Astrocyte of the hippocampus (primary cell): ENCODE measurements at regions not wholly inside any gene's neighbourhood (a gene's known extent, or its start where the extent isn't known, plus 50 kb on each side); places are given as distances from the start of the nearest gene placed in this dataset.
"Not testable (repeated sequence)": the region's sequence is repeated elsewhere in the genome, so short reads cannot be mapped to it uniquely, and the experiment has no call there.

Experiments used
- DNase-seq: peaks from one replicate; pipeline ENCODE4 v3.0.0; 2011; ENCODE audit warnings: low read depth, low spot score

DNA sequence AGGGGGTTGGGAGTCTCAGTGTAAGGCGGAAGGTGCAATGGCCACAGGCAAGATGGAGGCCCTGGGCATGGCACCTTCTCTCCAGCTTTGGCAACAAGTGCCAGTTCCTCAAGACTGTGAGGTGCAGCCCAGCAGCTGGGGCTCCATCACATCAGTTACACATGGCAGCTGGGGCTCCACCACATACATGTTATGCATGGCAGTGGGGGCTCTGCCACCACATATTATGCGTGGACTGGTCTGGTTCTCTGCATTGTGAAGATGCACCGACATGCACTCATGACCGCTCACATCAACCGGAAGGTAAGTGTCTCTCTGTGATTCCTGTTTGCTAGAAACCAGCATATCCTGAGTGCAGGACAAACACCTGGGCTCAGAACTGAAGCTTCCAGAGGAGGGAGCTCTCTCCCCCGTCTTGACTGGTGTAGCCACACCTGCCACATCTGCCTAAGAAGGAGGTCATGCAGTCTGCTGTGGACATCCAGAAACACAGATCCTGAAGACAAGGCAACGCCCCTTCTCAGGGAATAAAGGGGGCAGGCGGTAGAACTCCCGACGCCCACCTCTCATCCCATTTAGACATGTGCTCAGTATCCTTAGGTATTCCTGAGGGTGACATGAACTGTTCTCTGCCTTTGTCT lies 104.1 kb upstream of the TMPRSS2 start:
- DNase-seq = peak; percentile 54

DNA sequence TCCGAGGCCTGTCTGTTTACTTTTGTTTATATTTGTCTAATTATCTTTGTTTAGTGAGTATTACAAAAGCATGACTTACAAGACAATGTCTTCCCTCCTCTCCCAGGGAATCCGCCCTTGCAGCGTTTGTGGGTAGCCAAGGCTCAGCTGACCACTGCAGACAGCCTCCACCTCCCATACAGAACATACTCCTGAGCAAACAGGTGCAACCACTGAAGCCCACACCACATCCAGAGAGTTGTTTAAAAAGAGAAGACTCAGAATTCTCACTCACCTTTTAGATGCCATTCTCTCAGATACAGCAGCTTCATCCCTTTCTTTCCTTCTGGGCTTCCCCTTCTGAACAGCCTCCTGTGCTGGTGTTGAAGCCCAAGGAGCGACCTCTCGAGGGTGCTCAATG lies 103.5 kb upstream of the TMPRSS2 start:
- DNase-seq = no peak

DNA sequence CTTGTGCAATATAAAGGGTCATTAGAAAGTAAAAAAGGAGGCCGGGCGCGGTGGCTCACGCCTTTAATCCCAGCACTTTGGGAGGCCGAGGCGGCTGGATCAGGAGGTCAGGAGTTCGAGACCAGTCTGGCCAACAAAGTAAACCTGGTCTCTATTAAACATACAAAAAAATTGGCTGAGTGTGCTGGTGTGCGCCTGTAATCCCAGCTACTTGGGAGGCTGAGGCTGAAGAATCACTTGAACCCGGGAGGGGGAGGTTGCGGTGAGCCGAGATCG lies 102.8 kb upstream of the TMPRSS2 start:
- not testable (repeated sequence) for DNase-seq

DNA sequence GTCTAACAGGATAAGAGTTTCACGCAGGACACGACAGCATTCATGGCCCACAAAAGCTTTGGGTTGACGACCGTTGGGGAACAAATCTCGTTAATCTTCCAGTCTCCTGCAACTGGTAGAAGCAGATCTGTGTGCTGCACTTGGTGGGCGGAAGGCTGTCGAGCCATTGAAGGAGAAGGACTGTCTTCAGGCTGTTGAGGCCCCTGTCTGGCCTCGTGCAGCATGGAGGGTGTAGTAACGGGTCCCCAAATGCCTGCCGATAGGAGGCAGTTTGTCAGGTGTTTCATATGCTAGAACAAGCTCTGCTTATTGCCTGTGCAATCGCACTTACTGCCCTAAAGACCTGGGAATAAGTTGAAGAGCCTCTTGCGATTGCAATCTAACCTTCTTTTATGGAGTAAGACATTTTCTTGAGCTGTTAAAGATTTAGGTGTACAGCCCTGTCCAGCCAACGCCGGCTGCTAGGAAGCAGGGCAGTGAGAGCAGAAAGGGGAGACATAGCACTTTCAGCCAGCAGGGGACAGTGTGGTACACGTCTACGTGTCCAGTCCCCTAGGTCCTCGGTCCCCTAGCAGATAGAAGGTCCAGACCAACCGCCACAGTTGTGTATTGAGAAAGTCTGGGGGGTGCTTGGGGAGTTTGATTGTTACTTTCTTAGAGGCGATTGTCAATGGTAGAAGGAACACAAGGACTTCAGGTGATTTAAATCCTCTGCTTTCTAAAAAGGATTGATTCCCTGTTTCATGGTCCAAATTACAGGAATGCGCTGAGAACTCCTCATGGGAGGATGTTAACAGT lies 102.3 kb upstream of the TMPRSS2 start:
- DNase-seq = peak; percentile 79

DNA sequence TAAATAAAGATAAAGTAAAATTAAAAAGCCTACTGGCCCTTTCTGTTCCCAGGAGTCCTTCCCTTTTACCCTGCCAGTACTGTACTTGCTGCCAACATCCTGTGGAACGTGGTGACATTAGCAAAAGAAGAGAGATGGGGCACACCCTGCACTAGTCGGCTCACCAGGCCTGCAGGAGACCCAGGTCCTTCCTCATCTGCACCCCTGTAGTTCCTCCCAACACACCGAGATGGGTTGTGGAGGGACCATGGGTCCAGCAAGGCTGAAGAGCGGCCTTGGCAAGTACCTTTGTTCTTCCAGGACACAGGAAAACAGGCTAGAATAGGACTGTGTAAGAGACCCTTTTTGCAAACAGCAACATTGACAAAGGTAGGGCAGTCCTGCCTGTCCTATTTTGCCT lies 98.7 kb upstream of the TMPRSS2 start:
- no peak for DNase-seq

DNA sequence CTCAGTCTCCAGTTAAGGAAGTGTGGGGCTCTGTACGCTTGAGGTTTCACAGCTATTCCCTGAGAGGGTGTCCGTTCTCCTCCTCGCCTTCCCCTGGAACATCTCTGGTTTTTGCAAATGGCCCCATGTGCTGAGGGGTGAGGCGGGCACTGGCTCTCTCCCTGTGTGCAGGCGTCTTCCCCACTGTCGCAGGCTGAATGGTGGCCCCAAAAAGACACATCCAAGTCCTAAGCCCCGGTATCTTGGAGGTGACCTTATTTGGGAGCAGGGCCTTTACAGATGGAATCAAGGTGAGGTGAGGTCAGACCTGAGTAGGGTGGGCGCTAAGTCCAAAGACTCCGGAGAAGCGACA lies 98.0 kb upstream of the TMPRSS2 start:
- DNase-seq = no peak

DNA sequence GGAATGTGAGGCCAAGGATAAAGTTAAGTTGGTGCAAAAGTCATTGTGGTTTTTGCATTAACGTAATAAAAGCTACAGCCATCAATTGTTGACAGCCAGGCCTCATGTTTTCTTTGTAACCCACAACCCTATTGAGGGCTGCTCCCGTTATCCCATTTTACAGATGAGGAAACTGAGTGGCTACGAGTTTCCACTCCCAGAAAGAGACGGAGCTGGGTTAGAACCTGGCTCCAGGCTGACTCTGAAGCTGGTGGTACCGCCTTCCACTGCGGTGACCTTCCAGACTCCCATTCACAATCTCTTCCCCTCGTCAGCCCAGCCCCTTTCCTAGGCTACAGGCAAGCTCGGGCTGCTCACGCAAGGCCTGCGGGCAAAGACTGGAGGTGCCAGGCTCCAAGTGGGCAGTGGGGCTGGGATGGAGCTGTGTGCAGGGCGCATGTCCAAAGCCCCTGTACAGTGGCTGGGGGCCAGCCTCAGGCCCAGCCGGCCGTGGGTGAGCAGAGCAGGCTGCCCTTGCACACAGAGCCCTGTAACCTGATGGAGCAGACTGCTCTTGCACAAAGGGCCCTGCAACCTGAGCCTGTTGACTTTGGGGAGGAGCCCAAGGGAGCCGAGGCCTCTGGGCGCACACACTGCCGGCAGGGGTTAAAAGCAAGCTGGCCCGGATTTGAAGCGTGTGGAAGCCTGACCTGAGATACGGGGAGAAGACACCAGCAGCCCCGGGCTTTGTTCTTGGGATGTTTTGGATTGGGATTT lies 97.4 kb upstream of the TMPRSS2 start:
- peak; percentile 15 for DNase-seq

DNA sequence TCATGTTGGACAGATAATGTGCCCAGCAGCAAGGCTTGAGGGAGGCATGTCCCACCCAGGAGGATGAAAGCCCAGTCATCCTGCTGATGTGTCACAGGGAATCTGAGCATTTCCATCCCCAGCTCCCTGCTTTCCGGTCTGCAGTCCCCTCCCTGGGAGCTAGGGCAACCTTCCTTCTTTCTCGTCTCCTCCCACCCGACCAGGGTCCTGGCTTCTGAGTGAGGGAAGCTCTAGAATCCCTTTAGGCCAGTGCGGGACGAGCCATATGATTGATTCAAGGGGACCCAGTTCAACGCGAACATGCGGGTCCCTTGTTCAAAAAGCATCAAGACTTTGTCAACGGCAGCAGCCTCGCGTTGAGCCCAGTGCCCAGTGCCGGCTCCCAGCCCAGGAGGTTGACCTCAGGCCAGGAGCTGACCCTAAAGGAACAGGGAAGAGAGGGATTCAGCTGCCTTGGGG lies 96.7 kb upstream of the TMPRSS2 start:
- no peak for DNase-seq

DNA sequence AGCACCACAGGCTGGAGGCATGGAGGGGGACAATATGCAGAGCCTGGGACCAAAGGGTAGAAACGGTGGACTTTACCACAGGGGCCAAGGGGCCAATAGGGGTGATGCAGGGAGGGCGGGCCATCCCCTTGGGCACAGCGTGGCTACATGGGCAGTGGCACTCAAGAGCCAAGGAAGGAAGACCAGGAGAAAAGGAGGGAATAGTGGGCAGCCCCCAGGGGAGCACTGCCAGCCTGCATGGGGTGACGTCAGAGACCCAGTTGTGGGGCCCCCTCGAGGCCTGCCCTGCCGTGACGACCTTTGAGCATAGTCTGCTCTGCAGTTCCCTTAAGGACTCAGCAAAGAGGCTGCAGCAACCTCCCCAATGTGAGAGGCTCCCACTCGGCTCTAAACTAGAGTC lies 95.5 kb upstream of the TMPRSS2 start:
- no peak for DNase-seq

DNA sequence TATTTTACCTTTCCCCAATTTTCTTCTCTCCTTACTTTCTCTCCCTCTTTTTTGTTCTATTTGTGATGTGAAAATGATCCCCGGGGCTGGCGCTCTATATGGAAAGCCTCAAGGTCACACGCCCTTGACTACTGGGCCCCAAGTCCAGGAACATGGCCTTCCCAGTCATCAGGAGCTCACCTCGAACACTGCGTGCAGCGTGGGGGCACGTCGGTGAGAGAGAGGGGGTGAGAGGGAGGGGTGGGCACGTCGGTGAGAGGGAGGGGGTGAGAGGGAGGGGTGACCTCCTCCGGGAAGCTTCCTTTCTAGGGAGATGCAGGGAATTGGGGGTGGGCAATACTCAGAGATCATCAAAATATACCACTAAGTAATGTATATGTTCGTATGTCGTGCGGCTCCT lies 94.6 kb upstream of the TMPRSS2 start:
- no peak for DNase-seq

DNA sequence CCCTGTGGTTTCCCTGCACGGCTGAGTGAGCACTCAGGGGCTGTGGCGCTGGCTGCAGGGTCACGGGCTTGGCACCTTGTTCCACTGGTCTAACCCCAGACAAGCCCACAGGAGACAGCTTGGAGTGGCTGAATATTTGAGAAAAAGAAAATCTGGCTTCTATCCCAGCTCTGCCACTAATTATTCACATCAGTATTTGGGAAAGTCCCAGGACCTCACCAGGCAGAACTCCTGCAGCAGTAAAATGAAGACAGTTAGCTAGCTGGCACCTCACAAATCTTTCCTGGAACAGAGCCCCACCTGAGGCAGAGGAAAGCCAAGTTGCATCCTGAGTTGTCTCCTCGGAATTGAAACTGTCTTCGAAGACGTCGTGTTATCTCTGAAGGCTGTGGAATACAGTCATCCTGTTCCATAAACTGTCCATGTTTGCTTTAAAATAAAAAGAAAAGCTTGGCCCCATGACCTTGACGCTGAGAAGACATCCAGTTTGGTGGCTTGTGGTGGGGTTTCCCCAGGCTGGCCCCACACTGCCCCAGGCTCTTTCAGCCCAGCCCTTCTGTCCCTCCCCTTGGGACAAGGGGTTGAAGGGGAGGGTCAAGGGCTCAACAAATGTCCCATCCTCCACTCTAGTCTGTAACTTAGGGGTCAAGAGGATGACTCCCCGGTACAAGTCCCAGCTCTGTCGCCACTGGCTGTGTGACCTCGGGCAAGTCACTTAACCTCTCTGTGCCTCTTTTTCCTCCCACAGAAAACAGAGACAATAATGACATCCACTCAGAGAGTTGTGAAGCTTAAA lies 93.8 kb upstream of the TMPRSS2 start:
- DNase-seq = peak; percentile 82

DNA sequence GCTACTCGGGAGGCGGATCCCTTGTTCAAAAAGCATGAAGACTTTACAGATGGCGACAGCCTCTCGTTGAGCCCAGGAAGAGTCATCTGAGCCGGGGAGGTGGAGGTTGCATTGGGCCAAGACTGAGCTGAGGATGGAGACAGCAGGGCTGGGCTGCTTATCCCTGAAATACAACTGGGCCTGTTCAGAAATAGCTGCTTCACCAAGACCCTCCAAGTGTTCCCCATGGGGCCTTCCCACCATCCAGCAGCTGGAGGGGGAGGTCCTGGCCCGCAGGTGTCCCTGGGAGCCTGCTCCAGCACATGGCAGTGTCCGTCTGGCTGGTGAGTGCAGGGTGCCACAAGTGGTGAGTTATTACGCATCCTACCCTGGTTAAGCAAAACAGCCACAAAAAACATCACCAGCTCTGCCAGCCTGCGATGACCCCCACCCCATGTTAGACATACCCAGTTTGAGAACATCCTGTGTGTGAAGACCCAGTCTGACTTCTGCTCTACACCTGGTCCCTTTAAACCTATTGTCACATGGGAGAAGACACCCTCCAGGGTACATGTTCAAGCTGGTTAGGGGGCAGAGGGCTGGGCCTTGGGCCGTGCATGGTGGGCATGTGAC lies 93.1 kb upstream of the TMPRSS2 start:
- DNase-seq = no peak

DNA sequence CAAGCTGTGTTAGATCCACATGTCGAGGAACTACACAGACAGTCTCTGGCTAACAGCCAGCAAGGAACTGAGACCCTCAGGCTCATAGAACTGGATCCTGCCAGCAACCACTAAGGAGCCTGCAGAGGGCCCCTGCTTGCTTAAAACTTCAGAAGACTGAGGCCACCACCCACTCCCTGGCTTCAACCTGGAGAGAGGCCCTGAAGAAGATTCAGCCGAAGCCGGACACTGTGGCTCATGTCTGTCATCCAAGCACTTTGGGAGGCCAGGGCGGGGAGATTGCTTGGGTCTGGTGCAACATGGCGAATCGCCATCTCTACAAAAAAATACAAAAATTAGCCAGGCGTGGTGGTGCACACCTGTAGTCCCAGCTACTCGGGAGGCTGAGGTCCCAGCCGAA lies 92.6 kb upstream of the TMPRSS2 start:
- no peak for DNase-seq

DNA sequence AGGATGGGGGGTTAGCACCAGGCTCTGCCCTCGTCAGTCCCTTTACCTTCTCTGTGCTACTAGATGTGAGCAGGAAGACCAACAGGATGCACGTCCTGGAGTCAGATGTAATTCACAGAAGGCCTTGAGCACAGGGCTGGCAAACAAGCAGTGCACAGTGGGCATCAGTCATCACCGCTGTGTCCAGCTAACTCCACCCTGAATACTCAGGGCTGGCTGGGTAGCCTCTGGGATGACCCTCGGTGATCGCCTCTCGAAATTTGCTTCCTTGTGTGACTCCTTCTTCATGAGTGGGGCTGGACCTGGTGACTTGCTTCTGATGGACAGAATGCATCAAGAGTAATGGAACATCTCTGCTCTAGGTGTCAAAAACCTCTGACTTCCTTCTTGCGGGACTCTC lies 92.2 kb upstream of the TMPRSS2 start:
- DNase-seq = no peak

DNA sequence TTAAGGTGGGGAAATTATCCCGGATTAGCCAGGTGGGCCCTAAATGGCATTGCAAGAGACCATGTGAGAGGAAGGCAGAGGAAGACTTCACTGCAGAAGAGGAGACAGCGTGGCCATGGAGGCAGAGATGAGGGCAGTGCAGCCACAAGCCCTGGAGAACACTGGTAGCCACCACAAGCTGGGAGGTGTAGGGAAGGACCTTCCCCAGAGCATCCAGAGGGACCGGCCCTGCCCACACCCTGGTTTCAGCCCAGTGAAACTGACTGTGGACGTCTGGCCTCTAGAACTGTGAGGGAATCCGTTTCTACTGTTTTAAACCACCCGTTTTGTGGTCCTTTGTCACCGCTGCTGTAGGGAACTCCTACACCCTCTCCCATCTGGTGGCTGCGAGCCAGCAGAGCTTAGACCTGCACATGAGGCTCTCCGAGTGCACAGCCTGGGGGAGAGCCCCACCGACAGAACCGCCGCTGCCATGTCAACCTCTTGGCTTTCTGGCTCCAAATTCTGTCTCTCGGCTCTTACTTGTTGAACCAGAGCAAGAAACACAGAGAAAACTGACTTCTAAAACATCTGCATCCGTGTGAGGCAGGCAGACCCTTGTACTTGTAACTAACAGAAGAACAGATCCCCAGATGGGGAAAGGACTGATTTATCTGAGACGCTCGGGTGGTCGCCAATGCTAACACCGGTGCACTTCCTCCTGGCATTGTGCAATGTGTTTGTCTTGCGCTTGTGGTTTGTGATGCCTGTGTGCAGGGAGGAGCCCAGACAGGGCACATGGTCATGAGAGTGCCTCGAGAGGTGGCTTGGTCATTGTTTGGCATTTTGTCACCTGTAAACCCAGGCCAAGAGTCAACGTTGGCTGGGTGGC lies 90.8 kb upstream of the TMPRSS2 start:
- DNase-seq = no peak

DNA sequence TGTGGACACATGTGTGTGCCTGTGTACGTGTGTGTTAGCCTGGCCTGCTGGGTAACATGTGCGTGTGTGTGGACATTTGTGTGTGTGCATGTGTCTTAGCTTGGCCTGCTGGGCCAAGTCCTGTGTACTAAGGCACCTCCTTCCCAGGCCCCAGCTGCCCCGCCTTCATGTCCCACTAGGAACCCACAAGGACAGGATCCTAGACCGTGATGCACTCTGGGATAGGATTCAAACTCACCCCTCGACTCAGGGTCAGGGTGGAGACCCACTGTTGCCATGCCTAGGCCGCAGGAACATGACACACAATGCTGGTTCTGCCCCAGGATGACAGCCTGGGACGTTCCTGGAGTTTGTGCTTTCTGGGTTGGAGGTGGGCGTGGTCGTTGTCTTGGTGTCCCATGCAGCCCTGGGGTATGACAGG lies 89.9 kb upstream of the TMPRSS2 start:
- no peak for DNase-seq

DNA sequence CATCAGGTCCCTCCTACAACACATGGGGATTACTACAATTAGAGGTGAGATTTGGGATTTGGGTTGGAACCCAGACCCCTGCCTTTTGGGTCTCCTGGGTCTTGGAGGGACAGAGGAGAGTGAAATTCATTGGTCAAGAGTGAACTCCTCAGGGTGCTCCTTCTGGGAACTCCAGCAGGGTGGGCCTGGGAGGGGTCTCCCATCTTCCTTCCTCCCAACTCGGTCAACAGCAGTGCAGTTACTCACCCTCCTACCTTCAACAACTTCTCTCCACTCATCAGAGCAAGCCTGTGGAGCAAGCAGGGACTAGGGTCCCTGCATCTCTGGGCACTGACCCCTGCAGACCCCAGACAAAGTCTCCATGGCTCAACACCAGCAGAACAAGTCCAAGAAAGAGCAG lies 89.3 kb upstream of the TMPRSS2 start:
- DNase-seq = no peak

DNA sequence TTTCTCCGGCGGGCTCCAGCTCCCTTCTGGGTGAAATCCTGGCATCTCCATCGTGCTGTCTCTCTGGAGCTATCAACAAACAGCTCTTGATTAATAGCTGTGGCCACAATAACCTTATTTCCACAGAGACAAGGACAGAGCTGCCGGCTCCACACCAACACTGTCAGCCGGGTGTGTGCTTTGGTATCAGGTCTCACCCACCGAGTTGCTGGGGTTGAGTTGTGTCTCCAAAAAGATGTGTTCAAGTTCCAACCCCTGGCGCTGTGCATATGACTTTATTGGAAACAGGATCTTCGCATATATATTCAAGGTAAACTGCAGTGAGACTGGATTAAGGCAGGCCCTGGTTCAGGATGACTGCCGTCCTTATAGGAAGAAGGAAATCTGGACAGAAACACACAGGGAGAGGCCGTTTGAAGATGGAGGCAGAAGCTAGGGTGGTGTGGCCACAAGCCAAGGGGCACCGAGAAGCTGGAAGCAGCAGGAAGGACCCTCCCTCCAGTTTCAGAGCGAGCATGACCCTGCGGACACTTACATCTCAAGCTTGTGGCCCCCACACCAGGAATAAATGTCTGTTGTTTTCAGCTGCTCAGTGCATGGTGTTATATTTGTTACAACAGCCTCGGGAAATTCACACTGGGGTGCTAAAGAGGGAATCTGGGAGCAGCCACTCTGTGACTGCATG lies 88.4 kb upstream of the TMPRSS2 start:
- no peak for DNase-seq

DNA sequence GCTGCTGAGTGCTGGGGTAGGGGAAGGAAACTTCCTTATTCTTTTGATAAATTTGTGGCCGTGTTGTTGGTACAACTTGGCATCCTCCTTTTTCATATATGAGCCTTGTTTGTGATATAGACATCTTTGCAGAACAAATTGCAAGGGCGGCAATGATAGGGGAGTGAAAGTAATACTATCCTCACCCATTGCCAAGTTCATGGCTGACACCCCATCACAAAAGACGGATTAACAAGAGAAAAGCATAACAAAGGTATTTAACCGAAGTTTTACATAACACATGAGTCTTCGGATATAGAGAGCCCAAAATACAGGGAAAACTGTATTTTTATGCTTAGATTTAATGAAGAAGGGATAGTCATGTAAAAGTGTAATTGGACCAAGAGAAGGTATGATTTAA lies 86.3 kb upstream of the TMPRSS2 start:
- no peak for DNase-seq

DNA sequence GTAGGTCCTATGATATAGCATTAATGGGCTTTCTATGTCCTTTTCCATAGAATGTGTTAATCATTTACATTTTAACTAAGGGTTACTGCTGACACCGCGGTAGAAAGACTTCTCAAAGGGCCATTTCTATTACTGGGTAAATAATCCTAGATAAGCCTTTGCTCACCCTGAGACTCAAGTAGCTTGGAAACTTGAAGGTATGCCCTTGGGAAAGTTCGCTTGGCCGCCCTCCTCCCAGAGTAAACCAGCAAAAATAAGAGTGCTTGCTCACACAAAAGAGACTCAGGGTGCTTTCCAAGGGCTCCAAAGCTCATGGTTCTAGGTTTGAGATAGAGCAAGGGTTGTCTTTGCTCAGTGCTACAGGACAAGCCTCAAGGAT lies 85.8 kb upstream of the TMPRSS2 start:
- no peak for DNase-seq
